WTC11 (cell line): ENCODE measurements at regions not wholly inside any gene's neighbourhood (a gene's known extent, or its start where the extent isn't known, plus 50 kb on each side); places are given as distances from the start of the nearest gene placed in this dataset.

Experiments
- ATAC-seq: fragments of 200-7000 bp; cut with Tn5 transposase; 2 replicates; pipeline ENCODE4 v1.10.0; 2021; ENCODE audit warnings: mild to moderate bottlenecking, moderate library complexity
- CTCF ChIA-PET: fragments of 300-600 bp; sonication (Branson Sonifier 250); formaldehyde crosslinking; loops from one replicate; lab custom pipeline; 2021; ENCODE audit warnings: antibody characterized with exemption; lab: Charles Lee
- POLR2A ChIA-PET: fragments of 350-600 bp; sonication (Branson Sonifier 250); formaldehyde crosslinking; loops from one replicate; lab custom pipeline; 2021; ENCODE audit warnings: antibody characterized with exemption; lab: Charles Lee
- DNase-seq: peaks from one replicate; pipeline ENCODE4 v3.0.0; 2021; ENCODE audit warnings: low spot score
- H3K27ac Mint-ChIP-seq: 2 replicates; pipeline ENCODE4 v1.8.0; 2021; ENCODE audit warnings: mixed read lengths
- H3K27me3 Mint-ChIP-seq: 2 replicates; pipeline ENCODE4 v1.8.0; 2021; ENCODE audit warnings: low read depth, mild to moderate bottlenecking, moderate library complexity, mixed read lengths
- H3K36me3 Mint-ChIP-seq: 2 replicates; pipeline ENCODE4 v1.8.0; 2021; ENCODE audit warnings: mixed read lengths
- H3K4me1 Mint-ChIP-seq: 2 replicates; pipeline ENCODE4 v1.8.0; 2022; ENCODE audit warnings: mixed read lengths
- H3K4me3 Mint-ChIP-seq: 2 replicates; pipeline ENCODE4 v1.8.0; 2021; ENCODE audit warnings: mild to moderate bottlenecking, moderate library complexity, mixed read lengths
- H3K9me3 Mint-ChIP-seq: 2 replicates; pipeline ENCODE4 v1.8.0; 2021; ENCODE audit warnings: mixed read lengths
- ATF1 ChIP-seq: sonication (generic); formaldehyde crosslinking; IDR thresholded peaks from 2 replicates; pipeline ENCODE4 v1.8.1; 2023; ENCODE audit warnings: mild to moderate bottlenecking, moderate library complexity, missing genetic modification reagents
- CBFB ChIP-seq: sonication (generic); formaldehyde crosslinking; IDR thresholded peaks from 2 replicates; pipeline ENCODE4 v1.8.1; 2022; ENCODE audit warnings: mild to moderate bottlenecking, low read depth, missing genetic modification reagents
- CREB1 ChIP-seq: sonication (generic); formaldehyde crosslinking; IDR thresholded peaks from 2 replicates; pipeline ENCODE4 v1.8.0; 2023; ENCODE audit warnings: mild to moderate bottlenecking, missing genetic modification reagents
- ETV6 ChIP-seq: sonication (generic); formaldehyde crosslinking; IDR thresholded peaks from 2 replicates; pipeline ENCODE4 v1.8.1; 2022; ENCODE audit warnings: mild to moderate bottlenecking, missing genetic modification reagents
- GTF2I ChIP-seq: fragments of 250-450 bp; sonication (Bioruptor Pico); conservative IDR thresholded peaks from 2 replicates; pipeline ENCODE4 v1.4.0; 2021; ENCODE audit warnings: mild to moderate bottlenecking
- IRF2 ChIP-seq: sonication (generic); formaldehyde crosslinking; IDR thresholded peaks from 2 replicates; pipeline ENCODE4 v1.8.0; 2022; ENCODE audit warnings: low read depth, missing genetic modification reagents, borderline replicate concordance
- JUN ChIP-seq: sonication (generic); formaldehyde crosslinking; IDR thresholded peaks from 2 replicates; pipeline ENCODE4 v1.8.0; 2023; ENCODE audit warnings: mild to moderate bottlenecking, missing genetic modification reagents
- MXD4 ChIP-seq: fragments of 250-450 bp; sonication (Bioruptor Pico); IDR thresholded peaks from 2 replicates; pipeline ENCODE4 v1.8.0; 2021; ENCODE audit warnings: mild to moderate bottlenecking, moderate library complexity, borderline replicate concordance
- NFE2L1 ChIP-seq: sonication (generic); formaldehyde crosslinking; IDR thresholded peaks from 2 replicates; pipeline ENCODE4 v1.8.1; 2023; ENCODE audit warnings: missing genetic modification reagents
- RELA ChIP-seq: sonication (generic); formaldehyde crosslinking; IDR thresholded peaks from 2 replicates; pipeline ENCODE4 v1.8.1; 2022; ENCODE audit warnings: missing genetic modification reagents, mild to moderate bottlenecking, borderline replicate concordance
- TEAD4 ChIP-seq: sonication (generic); formaldehyde crosslinking; IDR thresholded peaks from 2 replicates; pipeline ENCODE4 v1.8.0; 2022; ENCODE audit warnings: mild to moderate bottlenecking, missing genetic modification reagents
- ZNF232 ChIP-seq: sonication (generic); formaldehyde crosslinking; IDR thresholded peaks from 2 replicates; pipeline ENCODE4 v1.8.0; 2022; ENCODE audit warnings: mild to moderate bottlenecking, missing genetic modification reagents
- ZNF396 ChIP-seq: fragments of 250-450 bp; sonication (Bioruptor Pico); IDR thresholded peaks from 2 replicates; pipeline ENCODE4 v1.8.0; 2021; ENCODE audit warnings: mild to moderate bottlenecking, moderate library complexity, borderline replicate concordance
- TF ChIP-seq, protein P1 (sequence below): sonication (generic); formaldehyde crosslinking; IDR thresholded peaks from 2 replicates; pipeline ENCODE4 v1.8.0; 2022; ENCODE audit warnings: mild to moderate bottlenecking, missing genetic modification reagents
- TF ChIP-seq, protein P2 (sequence below): sonication (generic); formaldehyde crosslinking; IDR thresholded peaks from 2 replicates; pipeline ENCODE4 v1.8.0; 2022; ENCODE audit warnings: mild to moderate bottlenecking, missing genetic modification reagents
- TF ChIP-seq, protein P3 (sequence below): fragments of 250-450 bp; sonication (Bioruptor Pico); IDR thresholded peaks from 2 replicates; pipeline ENCODE4 v1.9.0; 2021; ENCODE audit warnings: mild to moderate bottlenecking
- TF ChIP-seq, protein P4 (sequence below): sonication (generic); formaldehyde crosslinking; conservative IDR thresholded peaks from 2 replicates; pipeline ENCODE4 v1.8.1; 2023; ENCODE audit warnings: mild to moderate bottlenecking, low read depth, missing genetic modification reagents, moderate library complexity
- TF ChIP-seq, protein P5 (sequence below): sonication (generic); formaldehyde crosslinking; IDR thresholded peaks from 2 replicates; pipeline ENCODE4 v1.8.1; 2023; ENCODE audit warnings: mild to moderate bottlenecking, missing genetic modification reagents
- TF ChIP-seq, protein P6 (sequence below): sonication (generic); formaldehyde crosslinking; IDR thresholded peaks from 2 replicates; pipeline ENCODE4 v1.8.1; 2022; ENCODE audit warnings: mild to moderate bottlenecking, missing genetic modification reagents, moderate library complexity, borderline replicate concordance
- TF ChIP-seq, protein P7 (sequence below): fragments of 250-450 bp; sonication (Bioruptor Pico); IDR thresholded peaks from 2 replicates; pipeline ENCODE4 v1.8.0; 2021; ENCODE audit warnings: mild to moderate bottlenecking

DNA sequence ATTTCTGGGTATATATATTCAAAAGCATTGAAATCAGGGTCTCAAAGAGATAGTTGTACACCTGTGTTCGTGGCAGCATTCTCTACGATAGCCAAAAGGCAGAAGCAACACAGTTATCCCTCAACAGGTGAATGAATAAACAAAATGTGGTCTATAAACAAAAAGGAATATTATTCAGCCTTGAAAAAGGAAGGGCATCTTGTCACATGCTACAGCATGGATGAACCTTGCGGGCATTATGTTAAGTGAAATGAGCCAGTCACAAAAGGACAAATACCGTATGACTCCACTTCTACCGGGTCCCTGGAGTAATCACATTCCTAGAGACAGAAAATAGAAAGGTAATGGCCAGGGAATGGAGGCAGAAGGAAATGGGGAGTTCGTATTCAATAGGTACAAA lies 228.8 kb downstream of the SH3BP4 start:
- ChIA-PET CTCF (no interaction called here), POLR2A (no interaction called here)
- ATAC-seq, result no peak
- no peak overlapping the region for H3K4me3 Mint-ChIP-seq
- no peak for DNase-seq
- H3K9me3 Mint-ChIP-seq, result peaks cover 15% of the 10 kb centered on the region
- H3K36me3 Mint-ChIP-seq, result no peaks in the 10 kb centered on the region
- no peak overlapping the region for H3K27ac Mint-ChIP-seq
- peaks cover 2% of the 10 kb centered on the region; the same call in 1 of the 2 replicates for H3K4me1 Mint-ChIP-seq
- no peak for TF ChIP-seq GTF2I (CRISPR knock-in tag)
- TF ChIP-seq, protein P1, sequence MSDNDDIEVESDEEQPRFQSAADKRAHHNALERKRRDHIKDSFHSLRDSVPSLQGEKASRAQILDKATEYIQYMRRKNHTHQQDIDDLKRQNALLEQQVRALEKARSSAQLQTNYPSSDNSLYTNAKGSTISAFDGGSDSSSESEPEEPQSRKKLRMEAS (CRISPR knock-in tag), result no peak
- TF ChIP-seq, protein P2, sequence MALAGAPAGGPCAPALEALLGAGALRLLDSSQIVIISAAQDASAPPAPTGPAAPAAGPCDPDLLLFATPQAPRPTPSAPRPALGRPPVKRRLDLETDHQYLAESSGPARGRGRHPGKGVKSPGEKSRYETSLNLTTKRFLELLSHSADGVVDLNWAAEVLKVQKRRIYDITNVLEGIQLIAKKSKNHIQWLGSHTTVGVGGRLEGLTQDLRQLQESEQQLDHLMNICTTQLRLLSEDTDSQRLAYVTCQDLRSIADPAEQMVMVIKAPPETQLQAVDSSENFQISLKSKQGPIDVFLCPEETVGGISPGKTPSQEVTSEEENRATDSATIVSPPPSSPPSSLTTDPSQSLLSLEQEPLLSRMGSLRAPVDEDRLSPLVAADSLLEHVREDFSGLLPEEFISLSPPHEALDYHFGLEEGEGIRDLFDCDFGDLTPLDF (CRISPR knock-in tag), result no peak
- TF ChIP-seq, protein P3, sequence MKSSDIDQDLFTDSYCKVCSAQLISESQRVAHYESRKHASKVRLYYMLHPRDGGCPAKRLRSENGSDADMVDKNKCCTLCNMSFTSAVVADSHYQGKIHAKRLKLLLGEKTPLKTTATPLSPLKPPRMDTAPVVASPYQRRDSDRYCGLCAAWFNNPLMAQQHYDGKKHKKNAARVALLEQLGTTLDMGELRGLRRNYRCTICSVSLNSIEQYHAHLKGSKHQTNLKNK, result no peak
- no peak for TF ChIP-seq JUN (CRISPR knock-in tag)
- no peak for TF ChIP-seq NFE2L1 (CRISPR knock-in tag)
- TF ChIP-seq IRF2 (CRISPR knock-in tag), result no peak
- TF ChIP-seq, protein P4, sequence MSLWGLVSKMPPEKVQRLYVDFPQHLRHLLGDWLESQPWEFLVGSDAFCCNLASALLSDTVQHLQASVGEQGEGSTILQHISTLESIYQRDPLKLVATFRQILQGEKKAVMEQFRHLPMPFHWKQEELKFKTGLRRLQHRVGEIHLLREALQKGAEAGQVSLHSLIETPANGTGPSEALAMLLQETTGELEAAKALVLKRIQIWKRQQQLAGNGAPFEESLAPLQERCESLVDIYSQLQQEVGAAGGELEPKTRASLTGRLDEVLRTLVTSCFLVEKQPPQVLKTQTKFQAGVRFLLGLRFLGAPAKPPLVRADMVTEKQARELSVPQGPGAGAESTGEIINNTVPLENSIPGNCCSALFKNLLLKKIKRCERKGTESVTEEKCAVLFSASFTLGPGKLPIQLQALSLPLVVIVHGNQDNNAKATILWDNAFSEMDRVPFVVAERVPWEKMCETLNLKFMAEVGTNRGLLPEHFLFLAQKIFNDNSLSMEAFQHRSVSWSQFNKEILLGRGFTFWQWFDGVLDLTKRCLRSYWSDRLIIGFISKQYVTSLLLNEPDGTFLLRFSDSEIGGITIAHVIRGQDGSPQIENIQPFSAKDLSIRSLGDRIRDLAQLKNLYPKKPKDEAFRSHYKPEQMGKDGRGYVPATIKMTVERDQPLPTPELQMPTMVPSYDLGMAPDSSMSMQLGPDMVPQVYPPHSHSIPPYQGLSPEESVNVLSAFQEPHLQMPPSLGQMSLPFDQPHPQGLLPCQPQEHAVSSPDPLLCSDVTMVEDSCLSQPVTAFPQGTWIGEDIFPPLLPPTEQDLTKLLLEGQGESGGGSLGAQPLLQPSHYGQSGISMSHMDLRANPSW, result no peak
- no peak for TF ChIP-seq RELA (CRISPR knock-in tag)
- TF ChIP-seq ZNF396 (CRISPR knock-in tag), result no peak
- TF ChIP-seq ZNF232 (CRISPR knock-in tag), result no peak
- no peak for TF ChIP-seq CREB1 (CRISPR knock-in tag)
- TF ChIP-seq ETV6 (CRISPR knock-in tag), result no peak
- TF ChIP-seq, protein P5, sequence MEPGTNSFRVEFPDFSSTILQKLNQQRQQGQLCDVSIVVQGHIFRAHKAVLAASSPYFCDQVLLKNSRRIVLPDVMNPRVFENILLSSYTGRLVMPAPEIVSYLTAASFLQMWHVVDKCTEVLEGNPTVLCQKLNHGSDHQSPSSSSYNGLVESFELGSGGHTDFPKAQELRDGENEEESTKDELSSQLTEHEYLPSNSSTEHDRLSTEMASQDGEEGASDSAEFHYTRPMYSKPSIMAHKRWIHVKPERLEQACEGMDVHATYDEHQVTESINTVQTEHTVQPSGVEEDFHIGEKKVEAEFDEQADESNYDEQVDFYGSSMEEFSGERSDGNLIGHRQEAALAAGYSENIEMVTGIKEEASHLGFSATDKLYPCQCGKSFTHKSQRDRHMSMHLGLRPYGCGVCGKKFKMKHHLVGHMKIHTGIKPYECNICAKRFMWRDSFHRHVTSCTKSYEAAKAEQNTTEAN (CRISPR knock-in tag), result no peak
- no peak for TF ChIP-seq ATF1 (CRISPR knock-in tag)
- no peak for TF ChIP-seq MXD4
- TF ChIP-seq, protein P6, sequence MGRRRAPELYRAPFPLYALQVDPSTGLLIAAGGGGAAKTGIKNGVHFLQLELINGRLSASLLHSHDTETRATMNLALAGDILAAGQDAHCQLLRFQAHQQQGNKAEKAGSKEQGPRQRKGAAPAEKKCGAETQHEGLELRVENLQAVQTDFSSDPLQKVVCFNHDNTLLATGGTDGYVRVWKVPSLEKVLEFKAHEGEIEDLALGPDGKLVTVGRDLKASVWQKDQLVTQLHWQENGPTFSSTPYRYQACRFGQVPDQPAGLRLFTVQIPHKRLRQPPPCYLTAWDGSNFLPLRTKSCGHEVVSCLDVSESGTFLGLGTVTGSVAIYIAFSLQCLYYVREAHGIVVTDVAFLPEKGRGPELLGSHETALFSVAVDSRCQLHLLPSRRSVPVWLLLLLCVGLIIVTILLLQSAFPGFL (CRISPR knock-in tag), result no peak
- TF ChIP-seq CBFB (CRISPR knock-in tag), result no peak
- TF ChIP-seq TEAD4 (CRISPR knock-in tag), result no peak
- TF ChIP-seq, protein P7, sequence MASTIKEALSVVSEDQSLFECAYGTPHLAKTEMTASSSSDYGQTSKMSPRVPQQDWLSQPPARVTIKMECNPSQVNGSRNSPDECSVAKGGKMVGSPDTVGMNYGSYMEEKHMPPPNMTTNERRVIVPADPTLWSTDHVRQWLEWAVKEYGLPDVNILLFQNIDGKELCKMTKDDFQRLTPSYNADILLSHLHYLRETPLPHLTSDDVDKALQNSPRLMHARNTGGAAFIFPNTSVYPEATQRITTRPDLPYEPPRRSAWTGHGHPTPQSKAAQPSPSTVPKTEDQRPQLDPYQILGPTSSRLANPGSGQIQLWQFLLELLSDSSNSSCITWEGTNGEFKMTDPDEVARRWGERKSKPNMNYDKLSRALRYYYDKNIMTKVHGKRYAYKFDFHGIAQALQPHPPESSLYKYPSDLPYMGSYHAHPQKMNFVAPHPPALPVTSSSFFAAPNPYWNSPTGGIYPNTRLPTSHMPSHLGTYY (CRISPR knock-in tag), result no peak
- H3K27me3 Mint-ChIP-seq, result no peaks in the 10 kb centered on the region
